ENCODE measurements at regions not wholly inside any gene's neighbourhood (a gene's known extent, or its start where the extent isn't known, plus 50 kb on each side); places are given as distances from the start of the nearest gene placed in this dataset.

- no peak overlapping the region for H3K4me3 ChIP-seq (ENCODE audit: control insufficient read depth, low read depth, low read length)
- TF ChIP-seq CTCF (IDR thresholded peaks at IDR 0.05; ENCODE audit: control insufficient read depth, insufficient read depth, low read depth, low read length, missing control alignments): no peak
- DNase-seq (ENCODE audit: low read depth): no peak
Measured at GRCh38 chr4:136227315-136227714, 1305.0 kb downstream of the PCDH18 start.

GRCh38 chr4:136219592-136220125, 1312.6 kb downstream of the PCDH18 start:
- DNase-seq (ENCODE audit: low read depth): no peak
- TF ChIP-seq CTCF (IDR thresholded peaks at IDR 0.05; ENCODE audit: control insufficient read depth, insufficient read depth, low read depth, low read length, missing control alignments): no peak
- no peak overlapping the region for H3K4me3 ChIP-seq (ENCODE audit: control insufficient read depth, low read depth, low read length)

- no peak for DNase-seq (ENCODE audit: low read depth)
- H3K4me3 ChIP-seq (ENCODE audit: control insufficient read depth, low read depth, low read length): no peak overlapping the region
- no peak for TF ChIP-seq CTCF (IDR thresholded peaks at IDR 0.05; ENCODE audit: control insufficient read depth, insufficient read depth, low read depth, low read length, missing control alignments)
Measured at GRCh38 chr4:136203199-136203598, 1329.1 kb downstream of the PCDH18 start.

GRCh38 chr4:136198358-136198757, 1333.9 kb downstream of the PCDH18 start:
- no peak overlapping the region for H3K4me3 ChIP-seq (ENCODE audit: control insufficient read depth, low read depth, low read length)
- no peak for DNase-seq (ENCODE audit: low read depth)
- TF ChIP-seq CTCF (IDR thresholded peaks at IDR 0.05; ENCODE audit: control insufficient read depth, insufficient read depth, low read depth, low read length, missing control alignments): no peak

- no peak overlapping the region for H3K4me3 ChIP-seq (ENCODE audit: control insufficient read depth, low read depth, low read length)
- TF ChIP-seq CTCF (IDR thresholded peaks at IDR 0.05; ENCODE audit: control insufficient read depth, insufficient read depth, low read depth, low read length, missing control alignments): no peak
- DNase-seq (ENCODE audit: low read depth): no peak
Measured at GRCh38 chr4:136194962-136195361, 1337.3 kb downstream of the PCDH18 start.

GRCh38 chr4:136186650-136187049, 1345.6 kb downstream of the PCDH18 start:
- H3K4me3 ChIP-seq (ENCODE audit: control insufficient read depth, low read depth, low read length): no peak overlapping the region
- TF ChIP-seq CTCF (IDR thresholded peaks at IDR 0.05; ENCODE audit: control insufficient read depth, insufficient read depth, low read depth, low read length, missing control alignments): no peak
- no peak for DNase-seq (ENCODE audit: low read depth)

- no peak for DNase-seq (ENCODE audit: low read depth)
- H3K4me3 ChIP-seq (ENCODE audit: control insufficient read depth, low read depth, low read length): no peak overlapping the region
- no peak for TF ChIP-seq CTCF (IDR thresholded peaks at IDR 0.05; ENCODE audit: control insufficient read depth, insufficient read depth, low read depth, low read length, missing control alignments)
Measured at GRCh38 chr4:136183513-136183912, 1348.8 kb downstream of the PCDH18 start.
